Prostate gland (tissue), 2 donors: ENCODE measurements at regions not wholly inside any gene's neighbourhood (a gene's known extent, or its start where the extent isn't known, plus 50 kb on each side); places are given as distances from the start of the nearest gene placed in this dataset.

Experiments used
- DNase-seq: peaks from one replicate; pipeline ENCODE4 v3.0.0-alpha.2; 2019; ENCODE audit warnings: low spot score
- H3K27ac ChIP-seq, 2 donors: fragments of 200-600 bp; sonication (generic); 2 replicates each; pipeline ENCODE4 v1.5.1; 2017 to 2019
- H3K27me3 ChIP-seq: fragments of 200-600 bp; sonication (generic); replicated peaks from 2 replicates; pipeline ENCODE4 v1.5.1; 2019; ENCODE audit not compliant: insufficient read depth
- H3K36me3 ChIP-seq, 2 donors: fragments of 200-600 bp; sonication (generic); 1 replicate in 1 of 2; 2 replicates in 1 of 2; pipeline versions ENCODE4 v1.5.1 to v1.8.1; 2017 to 2019
- H3K4me1 ChIP-seq: fragments of 200-600 bp; sonication (generic); replicated peaks from 2 replicates; pipeline ENCODE4 v1.5.1; 2019
- H3K4me3 ChIP-seq, 2 donors: fragments of 200-600 bp; sonication (generic); 2 replicates each; pipeline ENCODE4 v1.5.1; 2017 to 2019
- H3K9me3 ChIP-seq: fragments of 200-600 bp; sonication (generic); 2 replicates; pipeline ENCODE4 v1.5.1; 2017
- POLR2A ChIP-seq: fragments of 450-650 bp; IDR thresholded peaks from one replicate; pipeline ENCODE4 v1.6.1; 2016; ENCODE audit warnings: antibody characterized with exemption, mild to moderate bottlenecking
- POLR2AphosphoS5 ChIP-seq: sonication (generic); formaldehyde crosslinking; IDR thresholded peaks from one replicate; pipeline ENCODE4 v1.6.1; 2017; ENCODE audit warnings: antibody characterized with exemption
- WGBS: methylation state at CpG from one replicate; pipeline ENCODE4 v1.1.5; 2018; 5-methylcytosine and 5-hydroxymethylcytosine counted together
- intact Hi-C: fragments of 100-400 bp; cut with DNase I; formaldehyde crosslinking; loops from one replicate; pipeline ENCODE4 v1.14.2; 2022
- TF ChIP-seq, protein P1 (sequence below), 4 experiments: fragments of 200-600 bp in 2 of 4; fragments of 450-650 bp in 2 of 4; sonication (generic) in 2 of 4; IDR thresholded peaks; 1 replicate in 3 of 4; 2 replicates in 1 of 4; pipeline ENCODE4 v1.5.1; 2016 to 2019; ENCODE audit warnings: antibody characterized with exemption in 4 of 4, mild to moderate bottlenecking in 2 of 4, moderate library complexity in 2 of 4

DNA sequence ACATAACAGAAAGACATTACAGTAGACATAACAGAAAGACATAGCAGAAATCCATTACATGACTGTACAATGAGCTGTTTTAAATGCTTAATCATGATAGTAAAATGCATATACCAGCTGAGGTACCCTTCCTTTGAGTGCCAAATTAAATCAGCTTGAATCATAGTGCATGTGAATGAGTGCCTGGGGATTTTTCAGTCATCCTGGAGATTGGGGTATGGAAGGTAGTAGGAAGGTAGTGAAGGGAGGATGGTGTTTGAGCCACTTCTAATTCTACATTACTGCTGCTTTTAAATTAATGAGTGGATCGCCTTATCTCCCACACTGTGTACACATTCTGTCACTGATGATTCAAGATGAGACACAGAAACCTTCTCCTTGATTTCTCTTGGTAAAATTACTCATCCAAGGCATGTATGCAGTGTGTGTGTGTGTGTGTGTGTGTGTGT lies 534.2 kb downstream of the LRFN5 start:
- TF ChIP-seq POLR2A (no peak), POLR2AphosphoS5 (no peak)
- TF ChIP-seq, protein P1, sequence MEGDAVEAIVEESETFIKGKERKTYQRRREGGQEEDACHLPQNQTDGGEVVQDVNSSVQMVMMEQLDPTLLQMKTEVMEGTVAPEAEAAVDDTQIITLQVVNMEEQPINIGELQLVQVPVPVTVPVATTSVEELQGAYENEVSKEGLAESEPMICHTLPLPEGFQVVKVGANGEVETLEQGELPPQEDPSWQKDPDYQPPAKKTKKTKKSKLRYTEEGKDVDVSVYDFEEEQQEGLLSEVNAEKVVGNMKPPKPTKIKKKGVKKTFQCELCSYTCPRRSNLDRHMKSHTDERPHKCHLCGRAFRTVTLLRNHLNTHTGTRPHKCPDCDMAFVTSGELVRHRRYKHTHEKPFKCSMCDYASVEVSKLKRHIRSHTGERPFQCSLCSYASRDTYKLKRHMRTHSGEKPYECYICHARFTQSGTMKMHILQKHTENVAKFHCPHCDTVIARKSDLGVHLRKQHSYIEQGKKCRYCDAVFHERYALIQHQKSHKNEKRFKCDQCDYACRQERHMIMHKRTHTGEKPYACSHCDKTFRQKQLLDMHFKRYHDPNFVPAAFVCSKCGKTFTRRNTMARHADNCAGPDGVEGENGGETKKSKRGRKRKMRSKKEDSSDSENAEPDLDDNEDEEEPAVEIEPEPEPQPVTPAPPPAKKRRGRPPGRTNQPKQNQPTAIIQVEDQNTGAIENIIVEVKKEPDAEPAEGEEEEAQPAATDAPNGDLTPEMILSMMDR (IDR thresholded peaks at IDR 0.05) = no peak
- Histone ChIP-seq H3K9me3 (no peaks in the 10 kb centered on the region), H3K4me3 (no peak overlapping the region), H3K27ac (no peak overlapping the region), H3K27me3 (no peaks in the 10 kb centered on the region), H3K4me1 (no peaks in the 10 kb centered on the region), H3K36me3 (no peaks in the 10 kb centered on the region)
- intact Hi-C loops = no loop called here
- 71% methylated on average over 1 of the region's 1 CpG for WGBS
- DNase-seq = no peak

DNA sequence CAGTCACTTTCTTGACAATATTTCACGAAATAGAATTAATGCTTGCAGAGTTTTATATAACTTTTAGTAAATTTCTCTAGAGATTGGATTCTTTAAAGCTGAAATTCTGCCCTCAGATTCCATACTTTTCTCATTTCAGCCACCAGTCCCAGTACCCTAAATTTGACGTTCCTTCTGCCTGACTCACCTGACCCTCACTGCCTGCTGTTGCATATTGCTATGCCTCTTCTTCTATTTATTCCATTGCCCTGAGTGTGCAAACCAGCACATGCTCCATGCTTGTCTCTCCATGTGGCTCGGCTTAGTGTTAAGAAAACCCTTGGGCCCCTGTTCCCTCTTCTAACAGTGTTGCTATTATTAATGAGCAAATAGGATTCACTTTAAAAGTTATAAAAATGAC lies 533.3 kb downstream of the LRFN5 start:
- TF ChIP-seq, protein P1 (IDR thresholded peaks at IDR 0.05) = no peak
- TF ChIP-seq POLR2A (no peak), POLR2AphosphoS5 (no peak)
- H3K27ac ChIP-seq = no peak overlapping the region
- no peak overlapping the region for H3K4me3 ChIP-seq
- H3K4me1 ChIP-seq = no peaks in the 10 kb centered on the region
- no peaks in the 10 kb centered on the region for H3K36me3 ChIP-seq
- intact Hi-C loops = no loop called here
- no peaks in the 10 kb centered on the region for H3K27me3 ChIP-seq
- DNase-seq = no peak
- WGBS = 95% methylated on average over 3 of the region's 3 CpGs
- H3K9me3 ChIP-seq = no peaks in the 10 kb centered on the region

DNA sequence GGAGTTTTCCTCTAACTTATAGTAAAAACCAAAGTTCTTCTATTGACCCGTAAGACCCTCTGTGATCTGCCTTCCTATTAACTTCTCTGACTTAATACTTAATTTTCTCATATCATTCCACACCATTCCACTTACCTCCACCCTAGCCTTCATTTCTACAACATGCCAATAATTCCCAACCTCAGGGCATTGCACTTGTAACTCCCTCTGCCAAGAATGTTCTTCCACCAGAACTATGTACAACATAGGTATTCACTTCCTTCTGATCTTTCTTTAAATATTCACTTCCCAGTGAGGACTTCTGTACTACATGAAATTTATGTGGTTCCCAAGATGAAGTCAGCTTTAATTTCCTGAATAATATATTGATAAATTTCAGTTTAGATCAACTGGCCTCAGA lies 531.7 kb downstream of the LRFN5 start:
- DNase-seq = no peak
- Histone ChIP-seq H3K4me1 (no peaks in the 10 kb centered on the region), H3K9me3 (no peaks in the 10 kb centered on the region), H3K27ac (no peak overlapping the region), H3K36me3 (no peaks in the 10 kb centered on the region), H3K4me3 (no peak overlapping the region), H3K27me3 (no peaks in the 10 kb centered on the region)
- TF ChIP-seq, protein P1 (IDR thresholded peaks at IDR 0.05) = no peak
- TF ChIP-seq POLR2A (no peak), POLR2AphosphoS5 (no peak)
- intact Hi-C loops = no loop called here
- 95% methylated on average over 1 of the region's 1 CpG for WGBS

DNA sequence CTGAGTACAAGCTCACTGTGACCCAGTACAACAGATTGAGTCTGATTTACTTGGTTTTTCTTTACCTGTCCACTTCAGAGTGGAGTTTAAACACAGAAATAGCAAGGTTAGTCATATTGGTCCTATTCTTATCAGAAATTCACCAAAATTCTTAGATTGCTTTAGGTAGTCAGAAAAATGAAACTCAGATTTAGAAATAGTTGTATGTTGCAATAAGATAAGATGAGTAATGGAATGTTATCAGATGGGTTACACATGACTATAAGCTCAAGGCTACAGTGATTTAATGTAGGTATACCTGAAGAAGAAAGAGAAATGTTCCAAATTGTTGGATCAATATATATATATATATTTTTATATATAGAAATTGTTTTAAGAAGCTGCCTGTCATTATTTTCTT lies 524.1 kb downstream of the LRFN5 start:
- TF ChIP-seq POLR2AphosphoS5 (no peak), POLR2A (no peak)
- TF ChIP-seq, protein P1 (IDR thresholded peaks at IDR 0.05) = no peak
- H3K9me3 ChIP-seq = no peaks in the 10 kb centered on the region
- intact Hi-C loops = no loop called here

DNA sequence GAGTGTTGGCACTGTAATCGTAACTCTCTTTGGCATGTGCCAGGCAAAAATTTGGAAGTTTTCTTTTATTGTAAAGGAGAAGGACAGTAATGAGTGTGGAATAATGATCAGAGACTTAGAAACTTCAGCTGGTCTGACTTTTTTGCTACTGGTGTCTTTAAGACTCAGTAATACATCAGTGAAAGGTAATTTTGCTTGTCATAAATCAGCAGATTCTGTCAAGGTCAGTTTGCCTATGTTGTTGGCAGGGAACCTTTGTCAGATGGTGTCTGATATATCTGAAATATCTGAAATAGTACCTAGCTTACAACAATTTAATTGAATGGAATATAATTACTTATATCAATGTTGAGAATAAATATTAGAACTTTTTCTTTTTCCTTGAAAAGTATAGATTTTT lies 516.9 kb downstream of the LRFN5 start:
- TF ChIP-seq POLR2A = no peak
- TF ChIP-seq, protein P1 (IDR thresholded peaks at IDR 0.05) = no peak
- TF ChIP-seq POLR2AphosphoS5 = no peak
- Histone ChIP-seq H3K4me1 (no peaks in the 10 kb centered on the region), H3K9me3 (no peaks in the 10 kb centered on the region), H3K27me3 (no peaks in the 10 kb centered on the region), H3K4me3 (no peak overlapping the region), H3K27ac (no peak overlapping the region), H3K36me3 (no peaks in the 10 kb centered on the region)
- intact Hi-C loops = no loop called here
- no peak for DNase-seq
- WGBS = 48% methylated on average over 1 of the region's 1 CpG

More for the DNA sequence above, 524.1 kb downstream of the LRFN5 start:
- Histone ChIP-seq H3K4me1 (no peaks in the 10 kb centered on the region), H3K36me3 (no peaks in the 10 kb centered on the region), H3K4me3 (no peak overlapping the region), H3K27ac (no peak overlapping the region), H3K27me3 (no peaks in the 10 kb centered on the region)
- no peak for DNase-seq
